Loucy (cell line): ENCODE measurements at regions not wholly inside any gene's neighbourhood (a gene's known extent, or its start where the extent isn't known, plus 50 kb on each side); places are given as distances from the start of the nearest gene placed in this dataset.

Experiments used
- H2AFZ ChIP-seq: fragments of 200-600 bp; sonication (generic); 2 replicates; pipeline ENCODE4 v1.6.0; 2016; ENCODE audit warnings: antibody characterized with exemption, mild to moderate bottlenecking, low read length, moderate library complexity
- H3F3A ChIP-seq: fragments of 200-600 bp; 2 replicates; pipeline ENCODE4 v1.6.0; 2016; ENCODE audit warnings: antibody characterized with exemption, low read depth, mild to moderate bottlenecking
- H3K27me3 ChIP-seq: fragments of 200-600 bp; sonication (generic); 2 replicates; pipeline ENCODE4 v1.6.1; 2014; ENCODE audit warnings: low read length, mild to moderate bottlenecking; ENCODE audit not compliant: insufficient read depth, poor library complexity, severe bottlenecking
- H3K36me3 ChIP-seq: fragments of 200-600 bp; sonication (generic); 2 replicates; pipeline ENCODE4 v1.6.1; 2016; ENCODE audit warnings: low read length; ENCODE audit not compliant: insufficient read depth
- H3K4me1 ChIP-seq: fragments of 200-600 bp; sonication (generic); 2 replicates; pipeline ENCODE4 v1.5.1; 2014; ENCODE audit warnings: low read length, mild to moderate bottlenecking; ENCODE audit not compliant: insufficient read depth, poor library complexity, severe bottlenecking
- H3K4me2 ChIP-seq: fragments of 200-600 bp; sonication (generic); 2 replicates; pipeline ENCODE4 v1.6.0; 2014; ENCODE audit warnings: antibody characterized with exemption, low read length, low read depth, mild to moderate bottlenecking; ENCODE audit not compliant: poor library complexity, severe bottlenecking
- H3K4me3 ChIP-seq: fragments of 200-600 bp; sonication (generic); 2 replicates; pipeline ENCODE4 v1.5.1; 2014; ENCODE audit warnings: low read length, mild to moderate bottlenecking, mixed read lengths; ENCODE audit not compliant: poor library complexity, severe bottlenecking
- H3K79me2 ChIP-seq: fragments of 200-600 bp; sonication (generic); 2 replicates; pipeline ENCODE4 v1.6.1; 2014; ENCODE audit warnings: low read length; ENCODE audit not compliant: insufficient read depth
- H3K9ac ChIP-seq: fragments of 200-600 bp; sonication (generic); 2 replicates; pipeline ENCODE4 v1.6.0; 2014; ENCODE audit warnings: mild to moderate bottlenecking, low read depth, low read length, moderate library complexity; ENCODE audit not compliant: poor library complexity, severe bottlenecking
- H3K9me2 ChIP-seq: fragments of 200-600 bp; sonication (generic); replicated peaks from 2 replicates; pipeline ENCODE4 v1.6.1; 2016; ENCODE audit warnings: low read depth, low read length, mixed read lengths
- H3K9me3 ChIP-seq: fragments of 200-600 bp; sonication (generic); 2 replicates; pipeline ENCODE4 v1.6.1; 2014; ENCODE audit warnings: mild to moderate bottlenecking, antibody characterized with exemption, low read length, low read depth; ENCODE audit not compliant: insufficient read depth
- H4K20me1 ChIP-seq: fragments of 200-600 bp; sonication (generic); 2 replicates; pipeline ENCODE4 v1.6.0; 2014; ENCODE audit warnings: antibody characterized with exemption, low read length, mild to moderate bottlenecking; ENCODE audit not compliant: insufficient read depth, poor library complexity, severe bottlenecking
- CTCF ChIP-seq: fragments of 200-600 bp; sonication (generic); conservative IDR thresholded peaks from 2 replicates; pipeline ENCODE4 v1.5.1; 2014; ENCODE audit warnings: mild to moderate bottlenecking, antibody characterized with exemption, low read length
- EZH2phosphoT487 ChIP-seq: fragments of 200-600 bp; IDR thresholded peaks from 2 replicates; pipeline ENCODE4 v1.6.1; 2018; ENCODE audit warnings: antibody characterized with exemption, mild to moderate bottlenecking, moderate library complexity, borderline replicate concordance

- Histone ChIP-seq H3K9me3 (peaks cover 6% of the 10 kb centered on the region), H4K20me1 (no peaks in the 10 kb centered on the region), H2AFZ (no peak overlapping the region), H3K79me2 (peaks cover 15% of the 10 kb centered on the region; the same call in 1 of the 2 replicates), H3K9me2 (no peaks in the 10 kb centered on the region), H3F3A (no peaks in the 10 kb centered on the region), H3K27me3 (no peaks in the 10 kb centered on the region), H3K36me3 (no peaks in the 10 kb centered on the region), H3K4me2 (no peak overlapping the region), H3K4me3 (no peak overlapping the region), H3K9ac (no peak overlapping the region), H3K4me1 (peaks cover 6% of the 10 kb centered on the region)
- no peak for TF ChIP-seq EZH2phosphoT487
- TF ChIP-seq CTCF: no peak
Observed at GRCh38 chr12:24431872-24432271, 482.4 kb upstream of the SOX5 start.

- Histone ChIP-seq H3K27me3 (no peaks in the 10 kb centered on the region), H3K79me2 (peaks cover 18% of the 10 kb centered on the region), H3F3A (no peaks in the 10 kb centered on the region), H3K36me3 (no peaks in the 10 kb centered on the region), H2AFZ (no peak overlapping the region), H3K4me2 (no peak overlapping the region), H4K20me1 (no peaks in the 10 kb centered on the region), H3K9me3 (no peaks in the 10 kb centered on the region), H3K4me3 (no peak overlapping the region), H3K9me2 (no peaks in the 10 kb centered on the region), H3K4me1 (peaks cover 31% of the 10 kb centered on the region), H3K9ac (no peak overlapping the region)
- TF ChIP-seq CTCF (no peak), EZH2phosphoT487 (no peak)
Observed at GRCh38 chr12:24427776-24428175, 478.3 kb upstream of the SOX5 start.

GRCh38 chr12:24425601-24425970 lies 476.1 kb upstream of the SOX5 start:
- peaks cover 31% of the 10 kb centered on the region for H3K4me1 ChIP-seq
- H4K20me1 ChIP-seq: no peaks in the 10 kb centered on the region
- peaks cover 14% of the 10 kb centered on the region for H3K79me2 ChIP-seq
- H3K9ac ChIP-seq: no peak overlapping the region
- H3K4me2 ChIP-seq: peak overlapping the region; percentile 75
- no peak overlapping the region for H2AFZ ChIP-seq
- H3K27me3 ChIP-seq: no peaks in the 10 kb centered on the region
- H3K36me3 ChIP-seq: no peaks in the 10 kb centered on the region; the same call in 1 of the 2 replicates
- no peaks in the 10 kb centered on the region for H3K9me2 ChIP-seq
- no peak for TF ChIP-seq EZH2phosphoT487
- TF ChIP-seq CTCF: no peak
- H3F3A ChIP-seq: no peaks in the 10 kb centered on the region
- H3K9me3 ChIP-seq: 0 out of 2 replicates have a peak, but pooled peaks cover 3% of the 10 kb centered on the region
- H3K4me3 ChIP-seq: peak overlapping the region; percentile 58
